ENCODE measurements at regions not wholly inside any gene's neighbourhood (a gene's known extent, or its start where the extent isn't known, plus 50 kb on each side); places are given as distances from the start of the nearest gene placed in this dataset.

DNA sequence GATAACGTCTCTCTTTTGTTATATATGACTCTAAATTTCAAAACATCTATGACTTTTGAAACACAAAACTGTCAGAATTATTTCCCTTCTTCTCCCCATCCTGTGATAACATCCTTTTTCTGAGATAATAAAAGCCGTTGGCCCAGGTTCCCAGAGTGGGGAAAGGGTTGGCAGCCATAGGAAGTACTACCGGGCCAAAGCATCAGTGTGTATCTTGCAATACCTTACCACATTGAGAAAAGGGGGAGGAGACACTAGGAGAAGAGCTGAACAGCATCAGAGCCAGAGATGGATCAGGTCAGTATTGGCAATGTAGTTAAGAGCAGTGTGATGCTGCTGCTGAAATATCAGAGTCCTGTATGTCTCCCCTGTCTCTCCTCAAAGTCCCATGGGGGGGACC lies 210.0 kb upstream of the PROK2 start:
- H3K4me3 ChIP-seq, result no peak overlapping the region
- no peak overlapping the region for H3K27ac ChIP-seq (replicated peaks)
- H3K27me3 ChIP-seq (ENCODE audit: low read depth), result peaks cover 35% of the 10 kb centered on the region
- DNase-seq, result no peak
- intact Hi-C loops (cut with micrococcal nuclease), result no loop called here
- no peaks in the 10 kb centered on the region for H3K4me1 ChIP-seq
- peaks cover 11% of the 10 kb centered on the region for H3K9me3 ChIP-seq (replicated peaks)
- H3K36me3 ChIP-seq, result no peaks in the 10 kb centered on the region
- TF ChIP-seq, protein P1, sequence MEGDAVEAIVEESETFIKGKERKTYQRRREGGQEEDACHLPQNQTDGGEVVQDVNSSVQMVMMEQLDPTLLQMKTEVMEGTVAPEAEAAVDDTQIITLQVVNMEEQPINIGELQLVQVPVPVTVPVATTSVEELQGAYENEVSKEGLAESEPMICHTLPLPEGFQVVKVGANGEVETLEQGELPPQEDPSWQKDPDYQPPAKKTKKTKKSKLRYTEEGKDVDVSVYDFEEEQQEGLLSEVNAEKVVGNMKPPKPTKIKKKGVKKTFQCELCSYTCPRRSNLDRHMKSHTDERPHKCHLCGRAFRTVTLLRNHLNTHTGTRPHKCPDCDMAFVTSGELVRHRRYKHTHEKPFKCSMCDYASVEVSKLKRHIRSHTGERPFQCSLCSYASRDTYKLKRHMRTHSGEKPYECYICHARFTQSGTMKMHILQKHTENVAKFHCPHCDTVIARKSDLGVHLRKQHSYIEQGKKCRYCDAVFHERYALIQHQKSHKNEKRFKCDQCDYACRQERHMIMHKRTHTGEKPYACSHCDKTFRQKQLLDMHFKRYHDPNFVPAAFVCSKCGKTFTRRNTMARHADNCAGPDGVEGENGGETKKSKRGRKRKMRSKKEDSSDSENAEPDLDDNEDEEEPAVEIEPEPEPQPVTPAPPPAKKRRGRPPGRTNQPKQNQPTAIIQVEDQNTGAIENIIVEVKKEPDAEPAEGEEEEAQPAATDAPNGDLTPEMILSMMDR (IDR thresholded peaks at IDR 0.05; ENCODE audit: borderline replicate concordance), result no peak

DNA sequence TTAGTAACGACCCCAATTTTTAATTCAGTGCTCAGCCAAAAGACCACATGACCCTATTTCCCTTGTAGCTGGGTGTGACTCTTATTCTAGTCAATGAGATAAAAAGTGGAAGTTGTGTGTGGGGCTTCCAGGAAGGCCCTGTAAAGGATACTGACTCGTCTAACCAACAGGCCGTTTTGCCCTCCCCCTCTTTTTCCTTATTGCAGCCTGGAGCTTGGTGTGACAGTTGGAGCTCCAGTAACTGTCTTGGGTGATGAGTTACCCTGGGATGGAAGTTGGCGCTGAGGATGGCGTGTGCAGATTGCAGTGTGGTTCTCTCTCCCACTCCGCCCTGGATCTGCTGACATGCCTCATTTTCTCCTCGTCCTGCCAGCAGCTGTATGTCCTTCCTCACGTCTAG lies 209.3 kb upstream of the PROK2 start:
- TF ChIP-seq, protein P1 (IDR thresholded peaks at IDR 0.05; ENCODE audit: borderline replicate concordance), result no peak
- no peak overlapping the region for H3K27ac ChIP-seq (replicated peaks)
- DNase-seq, result no peak
- intact Hi-C loops (cut with micrococcal nuclease), result no loop called here
- no peaks in the 10 kb centered on the region for H3K36me3 ChIP-seq
- peaks cover 11% of the 10 kb centered on the region for H3K9me3 ChIP-seq (replicated peaks)
- H3K27me3 ChIP-seq (ENCODE audit: low read depth), result peaks cover 35% of the 10 kb centered on the region
- H3K4me3 ChIP-seq, result no peak overlapping the region
- H3K4me1 ChIP-seq, result no peaks in the 10 kb centered on the region

DNA sequence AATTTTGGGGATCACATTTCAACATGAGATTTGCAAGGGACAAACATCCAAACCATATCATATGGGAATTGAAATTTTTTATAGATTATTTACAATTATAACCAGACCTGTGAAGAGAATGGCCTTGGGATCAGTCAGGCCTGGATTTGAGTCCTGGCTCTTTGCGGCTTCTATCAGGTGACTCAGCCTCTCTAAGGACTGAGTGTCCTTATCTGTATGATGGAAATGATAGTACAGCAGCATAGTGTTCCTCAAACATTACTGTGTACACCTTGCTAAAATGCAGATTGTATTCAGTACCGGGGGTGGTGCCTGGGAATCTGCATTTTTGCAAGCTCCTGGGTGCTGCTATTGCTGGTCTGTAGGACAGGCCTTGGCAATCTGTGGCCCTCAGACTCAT lies 206.7 kb upstream of the PROK2 start:
- Histone ChIP-seq H3K36me3 (no peaks in the 10 kb centered on the region), H3K27me3 (ENCODE audit: low read depth) (peaks cover 15% of the 10 kb centered on the region), H3K27ac (replicated peaks) (no peak overlapping the region), H3K4me1 (no peaks in the 10 kb centered on the region), H3K9me3 (replicated peaks) (peaks cover 11% of the 10 kb centered on the region), H3K4me3 (no peak overlapping the region)
- TF ChIP-seq, protein P1 (IDR thresholded peaks at IDR 0.05; ENCODE audit: borderline replicate concordance), result no peak
- intact Hi-C loops (cut with micrococcal nuclease), result no loop called here
- no peak for DNase-seq

DNA sequence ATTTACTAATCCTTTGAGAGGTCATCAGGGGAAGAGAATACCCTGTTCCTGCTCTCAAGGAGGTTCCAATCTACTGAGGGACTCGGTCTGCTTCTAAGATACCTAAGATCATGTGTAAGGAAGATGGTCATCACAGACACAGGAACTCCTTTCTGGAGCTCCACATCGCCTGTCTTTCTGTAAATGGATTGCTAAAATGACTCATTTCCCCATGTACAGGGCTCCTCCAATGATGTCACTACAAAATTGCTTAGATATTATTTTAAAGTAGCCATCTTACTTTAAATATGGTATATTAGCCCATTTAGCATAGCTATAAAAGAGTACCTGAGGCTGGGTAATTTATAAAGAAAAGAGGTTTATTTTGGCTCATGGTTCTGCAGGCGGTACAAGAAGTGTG lies 206.1 kb upstream of the PROK2 start:
- no peaks in the 10 kb centered on the region for H3K36me3 ChIP-seq
- no peaks in the 10 kb centered on the region for H3K4me1 ChIP-seq
- no peak overlapping the region for H3K4me3 ChIP-seq
- TF ChIP-seq, protein P1 (IDR thresholded peaks at IDR 0.05; ENCODE audit: borderline replicate concordance), result no peak
- DNase-seq, result no peak
- intact Hi-C loops (cut with micrococcal nuclease), result no loop called here
- H3K27ac ChIP-seq (replicated peaks), result no peak overlapping the region
- peaks cover 9% of the 10 kb centered on the region for H3K27me3 ChIP-seq (ENCODE audit: low read depth)
- peaks cover 11% of the 10 kb centered on the region for H3K9me3 ChIP-seq (replicated peaks)

DNA sequence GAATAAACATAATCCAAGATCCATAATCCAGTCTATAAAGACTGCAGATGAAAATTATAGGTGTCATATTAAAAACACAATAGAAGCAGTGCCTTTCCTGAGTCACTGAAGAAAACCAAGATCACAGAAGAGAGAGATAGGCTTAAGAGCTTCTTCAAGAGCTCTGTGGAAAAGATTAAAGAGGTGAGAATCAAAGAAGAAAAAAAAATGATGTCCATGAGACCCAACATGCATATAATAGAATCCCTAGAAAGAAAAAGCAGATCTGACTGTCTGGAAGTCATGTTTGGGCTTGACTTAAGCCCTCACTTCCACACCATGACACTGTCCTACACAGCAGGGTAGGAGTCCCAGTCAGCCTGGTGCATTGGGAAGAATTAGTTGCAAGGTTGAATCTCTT lies 205.6 kb upstream of the PROK2 start:
- no peaks in the 10 kb centered on the region for H3K36me3 ChIP-seq
- intact Hi-C loops (cut with micrococcal nuclease), result no loop called here

More for the DNA sequence above, 205.6 kb upstream of the PROK2 start:
- H3K4me1 ChIP-seq, result no peaks in the 10 kb centered on the region
- no peak overlapping the region for H3K4me3 ChIP-seq
- TF ChIP-seq, protein P1 (IDR thresholded peaks at IDR 0.05; ENCODE audit: borderline replicate concordance), result no peak
- DNase-seq, result no peak
- peaks cover 7% of the 10 kb centered on the region for H3K27me3 ChIP-seq (ENCODE audit: low read depth)
- no peak overlapping the region for H3K27ac ChIP-seq (replicated peaks)
- H3K9me3 ChIP-seq (replicated peaks), result peaks cover 11% of the 10 kb centered on the region
